ENCODE measurements at regions not wholly inside any gene's neighbourhood (a gene's known extent, or its start where the extent isn't known, plus 50 kb on each side); places are given as distances from the start of the nearest gene placed in this dataset.
A peak's percentile ranks its signal among the peaks of the same experiment; 100 is the strongest.

GRCh38 chr20:59519707-59520014 is 84.7 kb upstream of the PHACTR3 start:
- H3K27me3 ChIP-seq: peaks cover 42% of the 10 kb centered on the region
- no peak overlapping the region for H3K27ac ChIP-seq
- DNase-seq: no peak
- no peaks in the 10 kb centered on the region for H3K4me1 ChIP-seq (replicated peaks in 1 of 2)
- intact Hi-C loops (cut with DNase I): no loop called here
- H3K36me3 ChIP-seq (replicated peaks in 1 of 2): no peaks in the 10 kb centered on the region
- 0 to 5% (median 1%) methylated on average over 1 of the region's 1 CpG for WGBS, 4 donors
- TF ChIP-seq, protein P1, sequence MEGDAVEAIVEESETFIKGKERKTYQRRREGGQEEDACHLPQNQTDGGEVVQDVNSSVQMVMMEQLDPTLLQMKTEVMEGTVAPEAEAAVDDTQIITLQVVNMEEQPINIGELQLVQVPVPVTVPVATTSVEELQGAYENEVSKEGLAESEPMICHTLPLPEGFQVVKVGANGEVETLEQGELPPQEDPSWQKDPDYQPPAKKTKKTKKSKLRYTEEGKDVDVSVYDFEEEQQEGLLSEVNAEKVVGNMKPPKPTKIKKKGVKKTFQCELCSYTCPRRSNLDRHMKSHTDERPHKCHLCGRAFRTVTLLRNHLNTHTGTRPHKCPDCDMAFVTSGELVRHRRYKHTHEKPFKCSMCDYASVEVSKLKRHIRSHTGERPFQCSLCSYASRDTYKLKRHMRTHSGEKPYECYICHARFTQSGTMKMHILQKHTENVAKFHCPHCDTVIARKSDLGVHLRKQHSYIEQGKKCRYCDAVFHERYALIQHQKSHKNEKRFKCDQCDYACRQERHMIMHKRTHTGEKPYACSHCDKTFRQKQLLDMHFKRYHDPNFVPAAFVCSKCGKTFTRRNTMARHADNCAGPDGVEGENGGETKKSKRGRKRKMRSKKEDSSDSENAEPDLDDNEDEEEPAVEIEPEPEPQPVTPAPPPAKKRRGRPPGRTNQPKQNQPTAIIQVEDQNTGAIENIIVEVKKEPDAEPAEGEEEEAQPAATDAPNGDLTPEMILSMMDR (IDR thresholded peaks at IDR 0.05): peak in 1 of 6 experiments; percentile 8
- no peak for TF ChIP-seq POLR2A (IDR thresholded peaks at IDR 0.05)
- H3K9me3 ChIP-seq (replicated peaks in 1 of 3): no peaks in the 10 kb centered on the region
- no peak overlapping the region for H3K4me3 ChIP-seq

DNA sequence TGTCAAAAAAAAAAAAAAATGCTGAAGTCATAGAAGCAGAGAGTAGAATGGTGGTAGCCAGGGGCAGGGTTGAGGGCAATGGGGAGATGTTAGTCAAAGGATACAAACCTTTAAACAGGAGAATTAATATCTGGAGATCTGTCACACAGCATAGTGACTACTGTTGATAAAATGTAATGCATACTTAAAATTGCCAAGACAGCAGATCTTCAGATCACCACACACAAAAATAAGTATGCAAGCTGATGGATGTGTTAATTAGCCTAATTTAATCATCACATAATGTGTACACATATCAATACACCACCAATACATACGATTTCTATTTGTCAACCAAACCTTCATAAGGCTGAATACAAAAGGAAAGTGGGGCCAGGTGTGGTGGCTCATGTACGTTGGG is 83.5 kb upstream of the PHACTR3 start:
- Histone ChIP-seq H3K4me3 (no peak overlapping the region), H3K27me3 (peaks cover 42% of the 10 kb centered on the region), H3K4me1 (replicated peaks in 1 of 2) (no peaks in the 10 kb centered on the region), H3K27ac (no peak overlapping the region), H3K9me3 (replicated peaks in 1 of 3) (no peaks in the 10 kb centered on the region), H3K36me3 (replicated peaks in 1 of 2) (no peaks in the 10 kb centered on the region)
- intact Hi-C loops (cut with DNase I): no loop called here
- TF ChIP-seq, protein P1 (IDR thresholded peaks at IDR 0.05): no peak
- no peak for TF ChIP-seq POLR2A (IDR thresholded peaks at IDR 0.05)
- DNase-seq: no peak
- 52 to 76% (median 67%) methylated on average over 2 of the region's 2 CpGs for WGBS, 4 donors

GRCh38 chr20:59525500-59526241 is 78.7 kb upstream of the PHACTR3 start:
- 10 to 16% (median 10%) methylated on average over 26 to 31 of the region's 31 CpGs for WGBS, 4 donors
- DNase-seq: peak; percentile 31 to 74 (median 60)
- peaks cover 42% of the 10 kb centered on the region for H3K27me3 ChIP-seq

DNA sequence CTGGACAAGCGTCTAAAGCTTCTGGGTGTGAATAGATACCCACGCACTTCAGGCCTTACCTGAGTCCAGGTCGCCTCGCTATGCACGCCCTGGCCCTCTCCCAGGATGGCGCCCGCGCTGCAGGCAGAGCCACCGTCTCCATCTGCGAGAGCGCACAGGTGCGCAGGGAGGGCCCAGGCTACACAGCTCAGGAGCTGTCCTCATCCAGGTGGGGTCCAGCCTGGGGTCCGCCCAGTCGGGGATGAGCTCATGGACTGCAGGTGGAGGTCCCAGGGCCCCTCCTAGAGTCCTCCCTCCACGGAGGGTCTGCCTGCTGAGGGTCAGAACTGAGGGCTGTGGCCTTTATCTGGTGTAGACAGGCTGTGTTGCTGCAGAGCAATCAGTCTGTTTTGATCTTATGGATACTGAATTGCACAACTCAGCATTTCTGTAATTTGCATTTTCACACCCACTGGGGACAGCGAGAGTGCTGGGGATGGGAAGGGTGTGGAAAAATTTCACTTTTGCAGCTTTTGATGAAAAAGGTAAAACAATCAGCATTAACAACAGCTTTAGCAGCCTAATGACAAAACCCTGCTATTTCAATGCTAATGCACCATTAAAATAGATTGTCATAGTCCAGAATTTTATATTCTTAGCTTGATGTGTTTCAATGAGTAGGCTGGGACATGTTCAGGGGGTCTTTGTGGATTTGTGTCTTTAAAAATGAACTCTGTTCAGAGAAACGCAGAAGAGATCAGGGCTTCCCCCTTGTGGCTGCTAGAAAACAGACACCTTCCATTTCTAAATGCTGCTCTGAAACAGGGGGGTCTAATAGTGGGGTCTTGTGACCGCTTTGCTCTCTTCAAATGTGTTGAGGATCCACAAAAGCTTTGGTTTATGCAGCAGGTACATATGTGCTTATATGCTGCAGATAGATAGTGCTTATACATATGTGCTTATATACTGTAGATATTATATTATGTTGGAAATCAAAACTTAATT is 77.8 kb upstream of the PHACTR3 start:
- Histone ChIP-seq H3K36me3 (replicated peaks in 1 of 2) (no peaks in the 10 kb centered on the region), H3K27me3 (peaks cover 35% of the 10 kb centered on the region), H3K9me3 (replicated peaks in 1 of 3) (no peaks in the 10 kb centered on the region), H3K27ac (no peak overlapping the region), H3K4me3 (no peak overlapping the region), H3K4me1 (replicated peaks in 1 of 2) (no peaks in the 10 kb centered on the region)
- DNase-seq: no peak
- intact Hi-C loops (cut with DNase I): no loop called here
- WGBS, 4 donors: 40 to 64% (median 50%) methylated on average over 13 to 18 of the region's 18 CpGs
- TF ChIP-seq POLR2A (IDR thresholded peaks at IDR 0.05): no peak
- TF ChIP-seq, protein P1 (IDR thresholded peaks at IDR 0.05): no peak

More at GRCh38 chr20:59525500-59526241, 78.7 kb upstream of the PHACTR3 start:
- Histone ChIP-seq H3K36me3 (replicated peaks in 1 of 2) (no peaks in the 10 kb centered on the region), H3K27ac (no peak overlapping the region), H3K9me3 (replicated peaks in 1 of 3) (no peaks in the 10 kb centered on the region), H3K4me1 (replicated peaks in 1 of 2) (no peaks in the 10 kb centered on the region), H3K4me3 (no peak overlapping the region)
- intact Hi-C loops (cut with DNase I): no loop called here
- TF ChIP-seq, protein P1 (IDR thresholded peaks at IDR 0.05): peak; percentile 48 to 81 (median 64)
- TF ChIP-seq POLR2A (IDR thresholded peaks at IDR 0.05): no peak
